Fibroblast of skin of abdomen (primary cell): ENCODE measurements at regions not wholly inside any gene's neighbourhood (a gene's known extent, or its start where the extent isn't known, plus 50 kb on each side); places are given as distances from the start of the nearest gene placed in this dataset.

Source experiments
- DNase-seq: peaks from one replicate; pipeline ENCODE4 v3.0.0-alpha.2; 2013

GRCh38 chr3:3745693-3746092 lies 53.5 kb upstream of the LRRN1 start:
- DNase-seq, result no peak

GRCh38 chr3:3744826-3745225 lies 54.4 kb upstream of the LRRN1 start:
- DNase-seq, result no peak

GRCh38 chr3:3743754-3744153 lies 55.5 kb upstream of the LRRN1 start:
- no peak for DNase-seq

GRCh38 chr3:3740061-3740460 lies 59.2 kb upstream of the LRRN1 start:
- no peak for DNase-seq

- no peak for DNase-seq
These were observed 59.7 kb upstream of the LRRN1 start for GRCh38 chr3:3739330-3740060.

- DNase-seq, result no peak
These were observed 61.7 kb upstream of the LRRN1 start for GRCh38 chr3:3737531-3737930.

- no peak for DNase-seq
These were observed 63.3 kb upstream of the LRRN1 start for GRCh38 chr3:3735919-3736318.

GRCh38 chr3:3734881-3735280 lies 64.3 kb upstream of the LRRN1 start:
- DNase-seq, result no peak

- no peak for DNase-seq
These were observed 70.0 kb upstream of the LRRN1 start for GRCh38 chr3:3729261-3729660.

GRCh38 chr3:3726549-3726948 lies 72.7 kb upstream of the LRRN1 start:
- DNase-seq, result no peak

GRCh38 chr3:3714572-3714971 lies 84.7 kb upstream of the LRRN1 start:
- DNase-seq, result no peak

- no peak for DNase-seq
These were observed 86.3 kb upstream of the LRRN1 start for GRCh38 chr3:3712971-3713370.

- DNase-seq, result no peak
These were observed 90.5 kb upstream of the LRRN1 start for GRCh38 chr3:3708769-3709115.

- no peak for DNase-seq
These were observed 91.1 kb upstream of the LRRN1 start for GRCh38 chr3:3707858-3708768.

- no peak for DNase-seq
These were observed 94.0 kb upstream of the LRRN1 start for GRCh38 chr3:3705090-3705775.

GRCh38 chr3:3701949-3702348 lies 97.3 kb upstream of the LRRN1 start:
- no peak for DNase-seq

GRCh38 chr3:3699816-3700633 lies 99.2 kb upstream of the LRRN1 start:
- no peak for DNase-seq

- DNase-seq, result no peak
These were observed 99.8 kb upstream of the LRRN1 start for GRCh38 chr3:3699407-3699806.

- DNase-seq, result no peak
These were observed 102.9 kb upstream of the LRRN1 start for GRCh38 chr3:3696345-3696744.

GRCh38 chr3:3693593-3693992 lies 105.6 kb upstream of the LRRN1 start:
- no peak for DNase-seq

- no peak for DNase-seq
These were observed 109.4 kb upstream of the LRRN1 start for GRCh38 chr3:3689601-3690375.
